H4 (cell line): ENCODE measurements at regions not wholly inside any gene's neighbourhood (a gene's known extent, or its start where the extent isn't known, plus 50 kb on each side); places are given as distances from the start of the nearest gene placed in this dataset.

ENCODE experiments used
- DNase-seq: peaks from one replicate; pipeline ENCODE4 v3.0.0-alpha.2; 2015; ENCODE audit warnings: low spot score

DNA sequence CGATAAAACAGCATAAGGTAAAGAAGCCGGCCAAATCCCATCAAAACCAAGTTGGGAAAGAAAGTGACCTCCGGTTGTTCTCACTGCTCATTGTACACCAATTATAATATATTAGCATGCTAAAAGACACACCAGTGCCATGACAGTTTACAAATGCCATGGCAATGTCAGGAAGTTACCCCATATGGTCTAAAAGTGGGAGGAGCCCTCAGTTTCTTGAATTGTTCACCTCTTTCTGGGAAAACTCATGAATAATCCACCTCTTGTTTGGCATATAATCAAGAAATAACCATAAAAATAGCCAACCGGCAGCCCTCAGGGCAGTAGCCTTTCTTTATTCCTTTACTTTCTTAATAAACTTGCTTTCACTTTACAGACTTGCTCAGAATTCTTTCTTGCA is 544.9 kb upstream of the SETBP1 start:
- DNase-seq, result no peak

DNA sequence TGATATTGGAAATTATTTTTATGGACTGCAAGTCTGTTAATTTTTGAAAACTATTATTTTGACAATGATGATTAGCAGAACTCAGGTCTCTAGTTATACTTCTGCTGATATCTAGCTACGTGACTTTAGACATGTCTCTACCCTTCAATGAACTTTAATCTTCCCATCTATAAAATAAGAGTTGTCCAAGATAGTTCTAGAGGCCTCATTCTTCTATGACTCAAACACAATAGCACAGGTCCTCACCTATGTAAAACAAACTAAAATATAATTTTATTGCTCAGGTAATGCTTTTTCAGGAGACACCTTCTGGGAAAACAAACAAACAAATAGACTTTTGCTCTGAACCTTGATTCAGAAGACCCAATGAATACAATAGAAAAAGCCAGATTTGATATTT is 544.4 kb upstream of the SETBP1 start:
- DNase-seq, result no peak

DNA sequence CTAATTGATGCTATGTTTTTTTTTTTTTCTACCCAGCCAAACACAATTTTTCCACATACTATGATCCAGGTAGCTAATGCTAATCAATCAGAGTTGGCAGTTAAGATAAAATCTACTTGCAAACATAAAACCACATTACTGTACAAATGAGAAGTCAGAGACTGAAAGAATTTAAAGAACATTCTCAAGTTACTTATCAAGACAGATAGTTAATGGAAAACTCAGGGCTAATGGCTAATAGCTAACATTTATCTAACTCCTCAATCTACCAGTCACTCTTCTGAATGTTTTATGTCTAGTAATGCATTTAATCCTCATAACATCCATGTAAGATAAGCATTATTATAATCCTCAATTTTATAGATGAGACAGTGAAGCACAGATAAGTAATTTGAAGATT is 537.6 kb upstream of the SETBP1 start:
- DNase-seq, result no peak

DNA sequence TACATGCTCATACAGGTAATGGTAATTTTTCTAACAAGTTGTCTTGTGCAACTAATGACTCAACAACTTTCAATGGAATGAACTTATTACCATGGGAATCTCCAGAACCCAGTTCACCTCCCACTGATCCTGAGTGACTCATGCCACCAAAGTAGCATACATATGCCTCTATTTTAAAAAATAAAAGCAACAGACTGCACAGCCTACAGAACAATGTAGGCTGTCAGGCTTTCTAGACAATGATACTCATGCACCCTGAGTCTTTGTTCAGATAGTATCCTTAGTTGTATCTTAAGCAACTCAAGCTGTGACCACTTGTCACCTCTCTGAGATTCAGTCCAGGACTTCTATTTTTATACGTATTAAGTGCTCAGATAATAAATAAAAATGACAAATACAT is 531.0 kb upstream of the SETBP1 start:
- DNase-seq, result peak; percentile 65

DNA sequence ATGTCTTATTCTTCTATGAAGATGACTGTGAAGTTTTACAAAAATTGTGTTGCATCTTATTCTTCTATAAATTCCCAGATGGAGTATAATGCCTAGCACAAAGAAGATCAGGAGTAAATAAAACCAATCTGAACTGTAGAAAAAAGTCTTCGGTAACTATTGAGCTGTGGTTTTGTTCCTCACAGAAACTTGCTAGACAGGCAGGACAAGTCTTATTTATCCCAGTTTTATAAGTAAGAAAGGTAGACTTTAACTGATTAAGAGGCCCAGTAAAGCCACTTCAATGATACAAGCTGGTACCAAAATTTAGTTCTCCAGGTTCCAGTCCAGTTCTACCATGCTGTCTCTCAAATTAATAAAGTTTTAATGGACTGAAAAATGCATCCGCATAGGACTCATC is 526.7 kb upstream of the SETBP1 start:
- DNase-seq, result no peak

DNA sequence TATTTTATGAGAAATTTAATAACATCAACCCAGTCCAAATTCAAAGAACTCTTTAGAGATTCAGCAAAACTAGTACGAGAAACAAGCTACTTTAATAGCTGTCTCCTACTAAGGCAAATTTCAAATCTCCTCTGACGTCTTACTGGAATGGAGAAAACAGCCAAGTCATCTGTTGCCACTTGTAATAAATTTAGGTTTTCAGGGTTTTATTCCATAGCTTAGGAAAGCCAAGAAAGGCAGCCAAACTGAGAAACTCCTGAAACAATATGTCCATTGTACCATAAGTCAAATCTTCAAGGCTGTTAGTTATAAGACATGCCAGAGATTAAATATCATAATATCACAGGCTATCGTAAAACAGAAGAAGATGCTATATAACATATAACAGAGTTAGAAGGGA is 524.6 kb upstream of the SETBP1 start:
- no peak for DNase-seq

DNA sequence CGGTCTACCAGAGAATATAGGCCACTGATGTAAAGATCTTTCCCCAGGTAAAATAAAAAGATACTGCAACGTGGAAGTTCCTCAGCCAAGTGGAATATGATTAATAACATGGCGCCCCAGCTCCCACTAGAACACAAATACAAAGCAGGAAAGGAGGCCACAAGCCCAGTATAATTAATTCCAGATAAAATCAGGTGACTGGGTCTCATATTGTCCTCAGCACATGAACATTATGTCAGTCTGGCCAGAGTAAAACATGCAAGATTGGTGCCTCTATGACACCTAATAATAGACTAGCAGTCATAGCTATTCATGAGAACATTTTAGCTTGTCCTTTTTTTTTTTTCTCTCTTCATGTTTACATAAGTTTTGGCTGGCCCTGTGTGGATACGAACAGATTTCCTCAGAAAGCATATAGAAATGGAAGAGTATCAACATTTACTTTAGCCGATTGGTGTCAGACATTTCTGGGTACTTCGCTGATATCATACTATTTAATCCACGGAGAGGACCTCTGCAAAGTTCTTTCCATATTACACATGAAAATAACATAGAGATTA is 523.8 kb upstream of the SETBP1 start:
- no peak for DNase-seq

DNA sequence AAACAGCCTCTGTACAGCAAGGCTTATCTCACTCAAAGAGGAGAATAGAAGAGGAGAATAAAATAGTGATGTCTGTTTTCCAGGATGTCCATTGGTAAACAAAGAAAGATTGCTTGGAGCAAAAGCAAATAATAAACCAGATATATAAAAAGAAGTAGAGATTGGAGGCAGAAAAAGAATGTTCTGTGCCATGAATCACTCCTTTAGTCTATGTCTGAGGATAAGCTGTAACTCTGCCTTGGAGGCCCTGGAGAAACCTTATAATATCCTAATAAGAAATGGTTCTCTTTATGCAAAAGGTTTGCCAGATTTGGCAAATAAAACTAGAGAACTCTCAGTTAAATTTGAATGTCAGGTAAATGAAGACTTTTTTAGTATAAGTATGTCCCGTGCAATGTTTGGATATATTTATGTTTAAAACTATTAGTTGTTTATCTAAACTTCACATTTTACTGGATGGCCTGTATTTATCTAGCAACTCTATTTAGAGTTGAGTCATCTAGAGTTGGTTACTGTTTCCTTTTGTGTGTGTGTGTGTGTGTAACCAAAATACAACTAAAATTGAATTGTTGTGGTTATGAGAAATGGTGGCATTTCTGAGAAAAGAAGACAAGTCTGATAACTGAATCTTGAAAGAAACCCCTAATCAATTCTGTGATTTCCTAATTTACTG is 510.3 kb upstream of the SETBP1 start:
- peak; percentile 40 for DNase-seq

DNA sequence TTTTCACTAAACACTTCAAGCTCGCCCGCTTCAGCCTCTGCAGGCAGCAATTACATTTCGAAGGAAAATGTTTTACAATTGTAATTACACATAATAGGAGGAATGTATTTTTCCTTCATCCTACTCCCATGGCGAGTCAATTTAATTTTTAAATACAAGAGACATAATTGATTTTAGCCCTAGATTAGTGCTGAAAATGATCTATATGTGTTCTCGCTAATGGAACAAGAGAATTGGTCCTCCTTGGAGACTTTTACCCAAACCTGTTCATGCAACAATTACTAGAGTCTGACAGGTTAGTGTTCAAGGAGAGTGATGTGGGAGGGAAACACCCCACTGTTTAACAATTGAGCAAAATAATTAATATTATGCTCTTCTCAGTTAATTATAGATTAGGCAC is 509.4 kb upstream of the SETBP1 start:
- DNase-seq, result no peak

DNA sequence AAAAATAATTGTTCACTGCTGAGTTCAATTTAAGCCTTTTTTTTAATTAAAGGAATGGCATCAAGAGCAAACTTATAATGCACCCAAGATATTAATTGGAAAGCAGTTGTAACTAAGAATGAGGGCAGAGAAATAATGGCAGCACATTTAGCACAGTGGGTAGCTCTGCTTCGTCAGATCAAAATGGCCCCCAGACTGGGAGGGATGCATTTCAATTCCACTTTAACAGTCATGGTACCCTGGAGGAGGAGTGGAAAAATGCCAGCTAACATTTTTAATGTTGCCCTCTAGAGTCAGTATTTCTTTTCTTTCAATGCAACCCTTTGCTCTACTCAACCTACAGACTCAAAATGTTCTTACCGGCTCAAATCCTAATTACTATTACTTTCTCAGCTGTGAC is 504.8 kb upstream of the SETBP1 start:
- DNase-seq, result no peak

DNA sequence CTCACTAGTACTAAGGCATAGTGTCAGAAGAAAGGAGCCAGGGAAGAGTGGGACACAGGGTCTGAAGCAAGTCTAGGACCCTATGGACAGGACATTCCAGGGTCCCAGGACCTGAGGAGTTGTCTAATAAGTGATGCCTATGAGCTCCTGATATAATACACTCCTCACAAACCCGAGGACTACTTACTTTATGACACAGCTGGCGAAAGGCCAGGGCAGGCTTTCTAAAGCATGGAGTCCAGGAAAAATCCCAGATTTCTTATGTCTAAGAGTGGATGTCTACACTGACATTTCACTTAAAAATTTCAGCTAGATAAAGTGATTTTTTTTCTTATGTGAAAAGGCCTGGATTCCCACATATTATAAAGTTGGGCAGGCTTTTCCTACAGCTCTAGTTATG is 502.2 kb upstream of the SETBP1 start:
- no peak for DNase-seq

DNA sequence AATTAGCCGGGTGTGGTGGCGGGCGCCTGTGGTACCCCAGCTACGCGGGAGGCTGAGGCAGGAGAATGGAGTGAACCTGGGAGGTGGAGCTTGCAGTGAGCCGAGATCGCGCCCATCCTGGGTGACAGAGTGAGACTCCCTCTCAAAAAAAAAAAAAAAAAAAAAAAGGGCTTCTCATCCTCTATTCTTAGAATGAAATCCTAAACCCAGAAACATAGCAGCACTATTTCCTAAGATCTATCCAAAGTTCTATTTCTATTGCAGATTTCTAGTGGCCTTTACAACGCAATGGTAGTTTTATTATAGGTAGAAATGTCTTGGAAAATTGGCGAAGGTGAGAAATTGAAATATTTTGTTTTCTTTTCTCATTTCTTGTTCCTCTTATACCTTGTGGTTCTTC is 501.0 kb upstream of the SETBP1 start:
- no peak for DNase-seq

DNA sequence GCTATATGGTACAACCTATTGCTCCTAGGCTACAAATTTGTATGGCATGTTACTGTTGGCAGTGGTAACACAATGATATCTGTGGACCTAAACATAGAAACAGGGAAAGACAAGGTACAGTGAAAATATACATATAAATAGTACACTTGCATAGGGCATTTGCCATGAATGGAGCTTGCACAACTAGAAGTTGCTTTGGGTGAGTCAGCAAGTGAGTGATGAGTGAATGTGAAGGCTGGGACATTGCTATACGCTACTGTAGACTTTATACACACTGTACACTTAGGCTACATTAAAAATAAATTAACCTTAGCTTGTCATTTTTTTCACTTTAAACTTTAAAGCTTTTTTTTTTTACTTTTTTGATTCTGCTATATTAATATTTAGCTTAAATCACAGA is 500.0 kb upstream of the SETBP1 start:
- DNase-seq, result no peak

DNA sequence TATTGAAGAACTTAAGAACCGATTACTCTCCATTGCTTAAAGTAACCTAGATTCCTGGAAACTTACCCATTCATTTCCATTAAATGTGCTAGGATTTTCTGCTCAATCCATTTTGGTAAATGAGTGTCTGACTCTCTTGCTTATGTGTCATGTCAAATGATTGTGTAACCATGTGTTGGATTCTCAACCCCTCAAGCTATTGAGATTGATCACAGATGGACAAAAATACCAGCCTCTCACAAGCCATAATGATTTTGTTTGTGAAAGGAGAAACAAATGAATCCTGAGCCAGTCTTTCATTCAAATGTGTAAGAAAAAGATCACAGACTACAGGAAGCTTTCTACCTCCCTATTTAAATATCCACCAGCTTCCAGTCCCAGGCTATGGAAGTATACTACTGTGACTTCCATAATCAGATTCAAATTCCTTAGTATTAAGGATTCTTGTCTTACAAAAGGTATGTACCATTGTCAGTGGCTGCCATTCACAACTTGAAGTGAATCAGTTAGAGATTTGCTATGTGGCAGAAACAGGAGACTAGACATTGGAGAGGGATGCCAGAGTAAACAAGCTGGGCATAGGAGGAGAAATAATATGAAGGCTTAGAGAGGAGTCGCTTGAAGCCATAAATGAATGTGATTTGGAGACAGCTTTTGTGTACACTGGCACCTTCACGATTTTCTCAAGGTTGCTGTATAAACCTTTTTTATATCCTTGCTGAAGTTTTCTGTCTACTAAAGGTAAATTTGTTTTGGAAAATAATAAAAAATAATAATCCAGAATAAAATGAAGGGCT is 498.5 kb upstream of the SETBP1 start:
- DNase-seq, result no peak

DNA sequence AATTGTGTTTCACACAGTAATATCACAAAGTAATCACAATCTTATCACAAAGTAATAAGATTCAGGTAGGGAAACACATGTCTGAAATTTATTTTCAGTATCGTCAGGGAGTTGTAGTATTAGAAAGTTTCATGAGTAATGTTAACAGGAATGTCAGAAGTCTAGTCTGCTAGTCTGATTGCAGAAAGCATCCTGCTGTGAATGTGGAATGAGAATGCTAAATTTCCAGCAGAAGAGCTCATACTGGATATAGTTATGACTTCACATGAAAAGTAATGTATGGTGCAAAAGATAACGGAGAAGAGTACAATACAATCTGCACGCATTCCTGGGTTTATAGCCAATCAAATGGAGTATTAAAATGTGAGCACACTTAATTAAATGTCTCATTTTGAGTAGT is 494.7 kb upstream of the SETBP1 start:
- no peak for DNase-seq

DNA sequence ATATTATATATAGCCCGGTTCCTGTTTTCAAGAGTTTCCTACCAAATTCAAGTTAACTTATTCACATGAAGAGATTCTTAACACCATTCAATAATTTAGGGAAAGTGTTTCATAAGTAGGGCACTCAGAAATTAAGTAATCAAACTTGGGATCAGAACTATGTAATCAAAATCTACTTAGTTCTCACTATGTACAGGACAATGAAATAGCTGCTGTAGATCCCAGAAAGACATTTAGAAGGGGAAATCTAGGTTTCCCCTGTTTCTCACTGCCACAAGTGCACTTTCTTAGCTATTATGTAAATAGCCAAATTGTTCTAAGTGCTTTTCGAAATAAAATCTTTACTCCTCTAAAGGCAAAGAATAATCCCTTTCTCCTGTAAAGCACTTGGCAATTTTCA is 493.6 kb upstream of the SETBP1 start:
- DNase-seq, result no peak

DNA sequence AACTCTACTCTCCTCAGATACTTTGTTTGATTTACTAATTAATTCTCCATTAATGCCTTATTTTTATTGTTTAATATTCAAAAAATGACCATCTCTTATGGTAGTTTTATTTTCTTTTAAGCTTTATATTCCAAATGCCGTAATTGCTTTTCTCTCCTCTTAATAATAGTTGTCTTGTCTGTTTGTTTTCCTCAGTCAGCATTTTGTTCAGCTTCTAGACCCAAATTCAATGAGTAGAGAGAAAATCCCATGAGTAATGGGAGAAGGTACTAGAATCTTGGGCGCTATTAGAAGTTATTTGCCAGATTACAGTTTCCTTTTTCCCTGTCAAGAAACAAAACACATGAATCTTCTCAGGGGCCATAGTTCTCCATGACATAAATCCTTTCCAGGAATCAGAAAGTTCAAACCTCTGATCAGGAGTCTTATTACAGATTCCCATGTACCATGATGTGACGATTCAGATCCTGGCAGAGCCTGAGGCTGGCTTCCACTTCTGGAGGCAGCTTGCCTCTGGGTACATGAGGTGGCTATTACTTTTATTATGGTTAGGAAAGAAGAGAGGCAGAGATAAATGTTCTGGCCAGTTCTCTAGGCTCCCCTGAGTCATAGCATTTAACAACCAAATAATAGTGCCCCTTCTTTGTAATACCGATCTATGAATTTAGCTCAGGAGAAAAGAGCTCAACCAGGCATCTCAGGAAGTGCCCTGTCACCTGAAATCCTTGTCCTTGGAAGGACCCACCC is 485.1 kb upstream of the SETBP1 start:
- no peak for DNase-seq

DNA sequence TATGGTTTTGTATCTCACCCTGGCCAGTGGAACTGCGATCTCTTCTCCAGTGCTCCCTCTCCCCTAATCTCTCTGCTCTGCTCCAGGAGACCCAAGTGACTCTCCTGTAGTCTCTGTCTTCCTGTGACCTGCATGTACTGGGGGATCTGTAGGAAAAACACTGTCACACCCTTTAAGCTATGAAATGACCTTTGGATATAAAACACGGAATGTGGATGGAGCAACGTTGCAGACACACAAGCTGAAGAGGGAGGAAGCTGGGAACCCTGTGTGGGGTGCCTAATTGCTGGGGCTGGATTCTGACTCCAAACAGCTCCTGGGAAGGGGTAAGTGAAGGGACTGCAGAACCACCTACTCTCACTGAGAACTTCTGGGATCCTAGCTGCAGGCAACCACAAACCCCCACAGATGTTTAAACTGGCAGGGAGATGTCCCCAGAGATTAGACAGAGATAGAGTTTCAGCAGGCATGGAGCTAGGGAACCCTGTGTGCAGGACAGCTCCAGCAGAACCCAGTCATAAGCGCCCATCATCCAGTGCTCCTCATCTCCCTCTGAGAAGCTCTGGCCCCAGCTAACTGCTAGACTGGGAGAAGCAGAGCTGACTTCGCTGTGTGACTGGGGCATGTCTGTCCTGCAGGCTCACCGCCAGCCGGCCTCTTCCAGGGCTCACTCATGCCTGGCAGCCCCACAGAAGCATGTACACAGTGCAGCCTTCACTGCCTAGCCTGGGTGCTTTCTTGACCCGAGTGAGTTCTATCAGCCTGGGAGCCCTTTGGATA is 482.7 kb upstream of the SETBP1 start:
- no peak for DNase-seq

DNA sequence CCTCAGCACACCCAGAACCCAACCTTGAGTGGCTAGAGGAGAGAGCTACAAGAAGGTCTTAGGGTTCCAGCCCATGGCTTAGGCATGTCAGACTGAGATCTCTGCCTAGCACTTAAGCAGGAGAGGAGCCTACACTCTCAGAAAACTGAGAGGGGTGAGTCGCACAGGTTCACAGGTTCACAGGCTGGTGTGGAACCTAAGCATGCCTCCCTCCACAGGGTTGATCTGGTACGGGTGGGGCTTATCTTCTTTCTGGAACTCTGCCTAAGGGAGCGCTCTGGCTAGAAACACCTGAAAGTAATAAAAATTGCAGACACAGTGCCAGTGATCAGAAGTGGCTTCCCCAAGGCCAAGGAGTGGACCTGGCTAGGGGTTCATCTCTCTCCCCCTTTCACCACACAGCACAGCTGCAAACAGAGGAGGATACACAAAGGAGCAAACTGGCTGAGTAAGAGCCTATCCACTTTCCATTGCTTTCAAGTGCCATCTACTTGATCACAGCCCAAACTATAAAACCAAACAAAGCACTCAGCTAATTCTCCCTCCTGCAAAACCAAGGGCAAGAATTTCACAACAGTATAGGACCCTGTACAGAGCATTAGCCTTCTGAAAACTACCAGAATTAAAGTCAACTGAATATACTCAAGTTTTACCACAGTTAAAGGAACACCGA is 481.9 kb upstream of the SETBP1 start:
- no peak for DNase-seq

DNA sequence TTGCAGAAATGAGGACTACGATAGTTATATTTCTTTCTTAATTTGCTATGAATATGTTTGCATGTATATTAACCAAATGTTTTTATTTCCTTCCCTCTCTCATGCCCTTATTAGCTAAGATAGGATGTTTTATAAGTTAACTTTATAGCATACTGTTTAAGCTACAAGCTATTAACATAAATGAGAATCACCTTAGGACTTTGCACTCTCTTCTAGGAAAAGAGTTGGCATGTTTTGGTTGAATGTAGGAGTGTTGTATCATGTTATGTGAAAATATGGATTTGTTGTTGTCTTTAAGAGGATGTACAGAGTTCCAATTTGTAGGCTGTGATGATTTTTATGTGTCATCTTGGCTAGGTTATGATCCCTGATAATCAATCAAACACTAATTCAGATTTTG is 467.4 kb upstream of the SETBP1 start:
- no peak for DNase-seq

DNA sequence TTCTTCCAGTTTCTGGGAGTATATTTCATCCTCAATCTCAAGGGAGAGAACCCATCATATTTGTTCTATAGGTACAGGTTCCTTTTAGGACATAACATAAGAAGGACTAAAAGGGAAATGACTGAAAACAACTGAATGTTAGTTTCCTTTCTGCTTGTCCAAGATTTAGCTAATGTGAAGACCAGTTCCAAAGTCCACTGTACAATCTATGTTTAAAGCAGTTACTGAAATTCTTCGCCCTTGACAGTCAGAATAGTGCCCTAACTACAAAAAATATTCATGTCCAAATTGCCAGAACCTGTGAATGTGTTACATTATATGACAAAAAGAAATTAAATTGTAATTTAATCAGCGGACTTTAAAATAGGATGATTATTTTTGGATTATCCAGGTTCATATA is 466.3 kb upstream of the SETBP1 start:
- DNase-seq, result no peak
